Esophagus (tissue), 2 donors: ENCODE measurements at regions not wholly inside any gene's neighbourhood (a gene's known extent, or its start where the extent isn't known, plus 50 kb on each side); places are given as distances from the start of the nearest gene placed in this dataset.

Experiments
- H3K27ac ChIP-seq, 2 donors: one replicate each; pipeline ENCODE4 v1.5.1; 2013; ENCODE audit warnings: low read depth in 2 of 2, mild to moderate bottlenecking in 2 of 2, inconsistent platforms in 1 of 2, low read length in 1 of 2, moderate library complexity in 1 of 2
- H3K27me3 ChIP-seq, 2 donors: one replicate each; pipeline ENCODE4 v1.6.1; 2013; ENCODE audit warnings: low read length in 2 of 2, control low read depth in 1 of 2, mild to moderate bottlenecking in 1 of 2; ENCODE audit not compliant: insufficient read depth in 2 of 2, control insufficient read depth in 1 of 2
- H3K36me3 ChIP-seq, 2 donors: one replicate each; pipeline ENCODE4 v1.6.1; 2013; ENCODE audit warnings: low read length in 1 of 2; ENCODE audit not compliant: control insufficient read depth in 2 of 2, insufficient read depth in 2 of 2
- H3K4me1 ChIP-seq, 2 donors: one replicate each; pipeline ENCODE4 v1.6.1; 2013; ENCODE audit warnings: low read length in 1 of 2; ENCODE audit not compliant: control insufficient read depth in 2 of 2, insufficient read depth in 2 of 2
- H3K4me3 ChIP-seq, 2 donors: one replicate each; pipeline ENCODE4 v1.5.1; 2013; ENCODE audit warnings: low read length in 2 of 2, mild to moderate bottlenecking in 2 of 2, low read depth in 1 of 2, moderate library complexity in 1 of 2
- H3K9me3 ChIP-seq, 2 donors: one replicate each; pipeline ENCODE4 v1.6.1; 2013; ENCODE audit warnings: mild to moderate bottlenecking in 2 of 2, low read depth in 1 of 2, low read length in 1 of 2, moderate library complexity in 1 of 2; ENCODE audit not compliant: control insufficient read depth in 2 of 2, insufficient read depth in 1 of 2
- WGBS, 2 donors: extraction: QIAGEN DNeasy Blood & Tissue Kit; methylation state at CpG; one replicate each; pipeline ENCODE4 v1.1.7; 2013; 5-methylcytosine and 5-hydroxymethylcytosine counted together
- donor health status: healthy with polysubstance abuse.
- donor health status: Bipolar disorder and iron deficiency.

DNA sequence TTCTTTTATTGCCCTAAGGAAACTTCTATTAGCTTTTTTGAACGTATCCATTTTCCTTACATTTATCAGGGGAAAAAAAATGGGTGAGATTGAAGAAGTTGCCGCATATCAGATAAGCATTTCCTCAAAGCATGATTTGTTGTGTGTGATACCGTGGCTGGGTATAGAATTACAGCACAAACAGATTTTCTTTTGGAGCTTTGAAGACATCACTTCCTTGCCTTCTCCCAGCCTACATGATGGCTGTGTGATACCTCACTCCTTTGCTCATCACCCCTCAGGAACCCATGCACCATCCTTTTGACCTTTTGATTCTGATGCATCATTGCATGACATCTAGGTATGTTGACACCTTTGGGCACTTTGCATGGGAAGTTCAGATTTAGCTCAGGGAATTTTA is 1155.3 kb downstream of the BRD1 start:
- Histone ChIP-seq H3K27ac (no peak overlapping the region), H3K36me3 (no peaks in the 10 kb centered on the region), H3K27me3 (no peaks in the 10 kb centered on the region), H3K4me1 (no peaks in the 10 kb centered on the region), H3K9me3 (peaks cover 5 to 23% of the 10 kb centered on the region in 2 donors), H3K4me3 (no peak overlapping the region)
- WGBS, 2 donors: 89% methylated on average over 3 of the region's 3 CpGs

DNA sequence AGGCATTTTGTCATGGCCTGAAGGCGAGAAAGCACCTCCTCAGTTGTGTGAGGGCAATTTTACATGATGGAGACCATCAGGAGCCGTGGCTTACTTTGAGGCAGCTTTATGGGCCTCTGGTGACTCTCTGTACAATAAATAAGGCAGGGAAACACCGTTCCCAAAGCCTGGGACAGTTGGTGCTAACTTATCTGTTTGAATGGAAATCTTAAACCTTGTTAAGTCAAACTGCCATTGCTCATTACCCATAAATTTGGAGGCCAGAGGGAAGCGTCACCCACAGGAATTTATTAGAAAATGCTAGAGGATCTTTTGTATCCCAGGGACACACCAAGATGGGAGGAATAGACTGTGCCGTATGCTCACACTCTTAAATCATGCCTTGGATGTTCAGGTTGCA is 1156.9 kb downstream of the BRD1 start:
- Histone ChIP-seq H3K4me3 (no peak overlapping the region), H3K9me3 (peaks cover 5 to 28% of the 10 kb centered on the region in 2 donors), H3K36me3 (no peaks in the 10 kb centered on the region), H3K27ac (no peak overlapping the region), H3K27me3 (no peaks in the 10 kb centered on the region), H3K4me1 (no peaks in the 10 kb centered on the region)
- whole genome bisulfite sequencing, 2 donors: 62 to 77% methylated on average over 5 of the region's 5 CpGs

DNA sequence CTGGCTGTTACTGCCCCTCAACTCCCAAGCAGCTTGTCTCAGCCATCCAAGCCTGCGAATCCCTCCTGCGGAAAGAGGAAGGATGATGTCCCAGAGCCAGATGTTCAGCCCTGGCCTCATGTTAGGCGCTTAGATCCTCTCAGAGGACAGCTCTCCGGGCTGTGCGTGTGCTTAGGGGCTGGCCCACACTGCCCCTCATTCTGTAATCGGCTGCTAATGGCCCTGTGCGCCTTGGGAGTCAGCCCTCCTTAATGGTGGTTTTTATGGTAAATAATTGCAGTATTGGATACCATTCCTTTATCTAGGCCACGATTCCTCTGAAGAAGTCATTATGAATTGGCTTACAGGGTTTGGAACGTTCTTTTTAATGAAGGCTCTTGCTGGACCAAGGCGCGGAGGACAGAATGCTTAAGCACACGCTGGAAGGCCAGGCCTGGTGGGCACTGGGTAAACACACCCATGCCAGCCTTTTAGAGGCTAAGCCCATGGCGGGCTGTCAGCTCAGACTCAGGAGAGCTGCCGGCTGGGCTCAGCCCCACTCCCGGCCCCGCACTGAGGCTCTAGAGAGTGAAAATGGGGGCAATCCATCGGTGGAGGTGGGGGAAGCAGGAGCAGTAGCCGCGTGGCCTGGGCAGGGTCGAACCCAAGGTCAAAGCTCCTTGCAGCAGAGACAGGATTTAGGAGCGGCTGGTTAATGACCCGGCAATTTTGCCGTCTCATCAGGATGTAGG is 1157.5 kb downstream of the BRD1 start:
- Histone ChIP-seq H3K9me3 (peaks cover 5 to 28% of the 10 kb centered on the region in 2 donors), H3K4me3 (no peak overlapping the region), H3K27ac (no peak overlapping the region), H3K27me3 (no peaks in the 10 kb centered on the region), H3K36me3 (no peaks in the 10 kb centered on the region), H3K4me1 (no peaks in the 10 kb centered on the region)
- WGBS, 2 donors: 83 to 86% methylated on average over 23 of the region's 23 CpGs

DNA sequence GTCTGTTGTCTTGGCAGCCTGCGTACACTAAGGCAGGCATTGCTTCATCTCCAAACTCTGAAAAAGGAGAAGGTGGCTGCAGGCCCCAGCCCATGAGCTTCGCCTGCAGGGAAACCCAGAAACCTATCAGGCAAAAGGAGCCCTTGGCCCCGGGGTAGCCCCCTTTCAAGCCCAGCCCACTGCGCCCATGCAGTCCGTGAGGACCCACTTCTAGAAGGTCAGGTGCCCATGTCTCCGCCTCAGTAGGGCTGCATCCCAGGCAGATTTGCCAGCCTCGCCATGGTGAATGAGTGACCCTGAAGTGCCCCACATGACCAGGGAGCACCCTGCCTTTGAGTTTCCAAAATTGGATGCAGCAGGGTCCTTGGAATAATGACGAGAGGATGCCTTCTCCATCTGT is 1158.4 kb downstream of the BRD1 start:
- Histone ChIP-seq H3K4me3 (no peak overlapping the region), H3K27ac (no peak overlapping the region), H3K27me3 (no peaks in the 10 kb centered on the region), H3K36me3 (no peaks in the 10 kb centered on the region), H3K9me3 (peaks cover 5 to 28% of the 10 kb centered on the region in 2 donors), H3K4me1 (no peaks in the 10 kb centered on the region)
- WGBS, 2 donors: 75 to 78% methylated on average over 8 of the region's 8 CpGs

DNA sequence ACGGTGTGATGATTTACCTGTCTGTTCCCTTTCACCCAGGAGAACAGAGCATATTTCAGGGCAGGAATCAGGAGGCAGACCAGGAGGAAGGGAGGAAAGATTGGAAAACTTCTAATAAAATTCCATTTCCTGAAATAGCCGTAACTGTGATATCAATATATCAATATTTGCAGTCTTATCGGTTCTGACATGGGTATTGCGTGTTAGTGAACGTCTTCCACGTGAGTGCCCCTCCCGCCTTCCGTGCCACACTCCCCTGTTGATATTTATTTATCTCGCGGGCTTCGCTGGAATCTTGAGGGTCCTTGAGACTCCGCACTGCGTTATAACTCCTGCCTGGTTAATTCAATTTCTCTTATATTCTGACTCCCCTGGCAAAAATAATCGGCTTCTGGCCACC is 1160.4 kb downstream of the BRD1 start:
- Histone ChIP-seq H3K4me1 (no peaks in the 10 kb centered on the region), H3K9me3 (peaks cover 0 to 20% of the 10 kb centered on the region in 2 donors), H3K27ac (no peak overlapping the region), H3K36me3 (no peaks in the 10 kb centered on the region), H3K4me3 (no peak overlapping the region), H3K27me3 (no peaks in the 10 kb centered on the region)
- WGBS, 2 donors: 76 to 89% methylated on average over 14 of the region's 14 CpGs

DNA sequence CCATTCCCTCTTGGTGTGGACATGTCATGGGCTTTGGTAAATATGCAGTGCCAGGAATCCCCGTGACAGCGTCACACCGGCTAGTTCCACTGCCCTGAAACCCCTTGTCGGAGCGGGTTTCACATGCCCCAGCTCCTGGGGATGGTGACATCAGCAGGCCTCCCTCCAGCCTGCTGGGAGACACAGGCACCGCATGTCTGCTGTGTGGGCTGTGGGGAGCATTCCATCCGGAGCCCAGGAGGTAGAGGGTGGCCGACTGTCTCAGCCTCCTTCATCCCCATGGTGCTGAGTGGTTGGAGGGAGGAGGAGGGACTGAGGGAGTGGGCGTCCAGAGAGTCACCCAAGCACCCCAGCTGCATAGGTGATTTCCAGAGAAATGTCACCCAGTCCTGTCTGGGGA is 1161.1 kb downstream of the BRD1 start:
- H3K36me3 ChIP-seq: no peaks in the 10 kb centered on the region
- H3K4me3 ChIP-seq: no peak overlapping the region
- WGBS, 2 donors: 73 to 86% methylated on average over 8 to 9 of the region's 9 CpGs
- no peak overlapping the region for H3K27ac ChIP-seq
- no peaks in the 10 kb centered on the region for H3K27me3 ChIP-seq
- H3K9me3 ChIP-seq: peaks cover 0 to 18% of the 10 kb centered on the region in 2 donors
- H3K4me1 ChIP-seq: no peaks in the 10 kb centered on the region

DNA sequence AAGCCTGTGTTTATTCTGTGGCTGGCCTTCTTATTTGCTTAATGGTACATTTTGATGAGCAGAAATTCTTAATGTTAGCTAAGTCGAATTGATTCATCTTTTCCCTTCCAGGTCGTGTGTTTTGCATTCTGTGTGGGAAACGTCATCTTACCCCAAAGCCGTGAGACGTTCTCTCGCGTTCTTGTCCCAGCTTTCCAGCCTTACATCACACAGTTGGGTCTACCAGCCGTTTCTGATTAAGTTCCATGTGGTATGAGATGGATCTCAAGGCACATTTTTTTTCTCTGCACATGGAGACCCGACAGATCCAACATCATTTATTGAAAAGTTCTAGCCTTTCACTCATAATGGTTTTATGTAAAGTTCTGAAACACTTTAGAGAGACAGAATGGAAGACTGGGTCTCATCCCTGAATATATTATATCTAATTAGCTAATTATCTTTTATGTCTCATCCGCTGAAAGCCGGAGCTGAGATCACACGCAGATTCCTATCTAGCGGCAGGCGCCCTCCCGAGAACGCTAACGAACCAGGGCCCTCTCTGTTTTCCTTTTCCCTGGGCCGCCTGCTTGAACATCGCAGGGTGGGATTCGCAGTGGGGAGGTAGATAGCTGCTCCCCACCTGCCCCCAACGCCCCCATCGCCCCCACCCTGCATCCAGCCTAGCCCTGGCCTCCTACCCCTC is 1162.2 kb downstream of the BRD1 start:
- H3K9me3 ChIP-seq: peaks cover 0 to 9% of the 10 kb centered on the region in 2 donors
- WGBS, 2 donors: 81 to 87% methylated on average over 22 of the region's 22 CpGs
- no peaks in the 10 kb centered on the region for H3K36me3 ChIP-seq
- H3K4me3 ChIP-seq: no peak overlapping the region
- no peaks in the 10 kb centered on the region for H3K4me1 ChIP-seq
- H3K27me3 ChIP-seq: no peaks in the 10 kb centered on the region
- no peak overlapping the region for H3K27ac ChIP-seq

DNA sequence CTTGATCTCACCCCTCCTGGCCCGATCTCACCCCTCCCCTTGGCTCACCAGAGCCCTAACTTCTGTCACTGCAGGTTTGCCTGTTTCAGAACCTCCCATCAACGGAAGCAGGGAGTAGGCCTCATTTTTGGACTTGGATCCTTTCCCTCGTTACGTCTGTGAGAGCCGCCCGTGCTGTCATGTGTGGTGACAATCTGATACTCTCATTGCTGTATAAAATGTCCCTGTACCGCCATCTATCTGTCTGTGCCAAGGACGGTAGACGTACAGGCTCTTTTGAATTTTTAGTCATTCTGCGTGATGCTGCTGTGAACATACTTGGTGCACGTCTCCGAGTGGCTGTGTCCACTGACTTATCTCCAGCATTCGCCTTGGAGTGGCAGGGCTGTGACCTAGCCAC is 1163.1 kb downstream of the BRD1 start:
- H3K36me3 ChIP-seq: no peaks in the 10 kb centered on the region
- H3K9me3 ChIP-seq: peaks cover 0 to 9% of the 10 kb centered on the region in 2 donors
- no peaks in the 10 kb centered on the region for H3K27me3 ChIP-seq
- H3K4me1 ChIP-seq: no peaks in the 10 kb centered on the region
- H3K4me3 ChIP-seq: no peak overlapping the region
- WGBS, 2 donors: 90 to 92% methylated on average over 13 of the region's 13 CpGs
- no peak overlapping the region for H3K27ac ChIP-seq

DNA sequence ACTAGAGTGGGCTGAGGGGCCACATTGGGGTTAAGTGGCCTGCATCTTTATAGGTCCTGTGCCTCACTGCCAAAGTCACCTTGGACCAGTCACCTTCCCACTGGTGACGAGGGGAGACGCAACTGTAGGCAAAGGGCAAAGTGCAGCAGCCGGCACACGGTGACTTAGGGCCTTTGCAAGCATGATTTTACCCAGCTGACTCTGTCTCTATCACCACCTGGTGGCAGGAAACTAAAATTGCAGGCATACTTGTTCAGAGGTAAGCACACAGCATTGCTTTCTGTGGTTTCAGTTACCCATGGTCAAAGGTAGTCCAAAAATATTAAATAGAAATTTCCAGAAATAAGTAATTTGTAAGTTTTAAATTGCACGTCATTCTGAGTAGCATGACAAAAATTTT is 1164.4 kb downstream of the BRD1 start:
- Histone ChIP-seq H3K4me3 (no peak overlapping the region), H3K27ac (no peak overlapping the region), H3K27me3 (no peaks in the 10 kb centered on the region), H3K36me3 (no peaks in the 10 kb centered on the region), H3K9me3 (peaks cover 0 to 9% of the 10 kb centered on the region in 2 donors), H3K4me1 (no peaks in the 10 kb centered on the region)
- 66 to 75% methylated on average over 5 of the region's 5 CpGs for WGBS, 2 donors
